Peyer's patch (tissue), 4 donors: ENCODE measurements at regions not wholly inside any gene's neighbourhood (a gene's known extent, or its start where the extent isn't known, plus 50 kb on each side); places are given as distances from the start of the nearest gene placed in this dataset.
A peak's percentile ranks its signal among the peaks of the same experiment; 100 is the strongest.

Experiments
- POLR2A ChIP-seq, 2 donors: fragments of 450-650 bp; IDR thresholded peaks; one replicate each; pipeline ENCODE4 v1.5.1; 2017; ENCODE audit warnings: antibody characterized with exemption in 2 of 2, mild to moderate bottlenecking in 2 of 2, moderate library complexity in 2 of 2
- TF ChIP-seq, protein P1 (sequence below), 6 experiments: fragments of 450-650 bp in 4 of 6; fragments of 200-600 bp in 2 of 6; sonication (generic) in 1 of 6; IDR thresholded peaks; one replicate each; pipeline ENCODE4 v1.5.1; 2017 to 2019; ENCODE audit warnings: antibody characterized with exemption in 6 of 6, mild to moderate bottlenecking in 3 of 6, moderate library complexity in 1 of 6

DNA sequence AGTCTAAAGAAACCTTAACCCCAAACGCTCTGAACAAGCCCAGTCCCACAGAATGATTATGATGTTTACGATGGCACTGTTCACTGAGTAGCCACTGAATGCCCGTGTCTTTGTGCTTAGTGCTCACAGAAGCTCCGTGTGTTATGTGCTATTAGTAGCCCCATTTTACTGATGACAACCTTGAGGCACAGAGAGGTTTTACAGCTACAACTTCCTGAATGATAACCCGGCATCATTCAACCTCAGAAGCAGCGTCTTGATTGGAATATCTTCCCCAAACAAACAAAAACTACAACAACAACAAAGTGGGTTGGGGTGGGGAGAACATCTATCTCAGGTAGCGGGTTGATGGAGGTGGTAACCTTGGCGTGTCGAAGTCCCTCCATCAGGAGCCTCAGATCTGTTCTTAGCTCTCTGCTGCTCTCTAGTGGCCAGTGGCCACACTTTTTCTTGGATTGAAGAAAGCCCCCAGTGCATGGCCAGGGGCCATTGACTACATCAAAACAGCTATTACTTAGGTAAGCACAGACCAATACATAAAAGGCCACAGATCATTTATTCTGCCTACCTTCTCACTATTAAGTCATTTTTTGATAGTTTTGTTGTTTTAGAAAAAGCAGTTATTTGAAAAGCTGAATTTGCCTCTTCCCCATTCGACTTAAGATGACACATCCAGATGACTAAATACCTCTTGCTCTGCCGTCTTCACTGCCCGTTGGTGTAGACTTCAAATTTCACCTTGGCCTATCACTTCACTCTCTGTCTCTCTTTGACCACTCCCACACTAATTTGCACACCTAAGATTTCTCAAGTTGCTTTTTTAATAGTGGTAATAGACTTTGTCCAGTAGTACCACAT lies 376.9 kb downstream of the GALC start:
- TF ChIP-seq, protein P1, sequence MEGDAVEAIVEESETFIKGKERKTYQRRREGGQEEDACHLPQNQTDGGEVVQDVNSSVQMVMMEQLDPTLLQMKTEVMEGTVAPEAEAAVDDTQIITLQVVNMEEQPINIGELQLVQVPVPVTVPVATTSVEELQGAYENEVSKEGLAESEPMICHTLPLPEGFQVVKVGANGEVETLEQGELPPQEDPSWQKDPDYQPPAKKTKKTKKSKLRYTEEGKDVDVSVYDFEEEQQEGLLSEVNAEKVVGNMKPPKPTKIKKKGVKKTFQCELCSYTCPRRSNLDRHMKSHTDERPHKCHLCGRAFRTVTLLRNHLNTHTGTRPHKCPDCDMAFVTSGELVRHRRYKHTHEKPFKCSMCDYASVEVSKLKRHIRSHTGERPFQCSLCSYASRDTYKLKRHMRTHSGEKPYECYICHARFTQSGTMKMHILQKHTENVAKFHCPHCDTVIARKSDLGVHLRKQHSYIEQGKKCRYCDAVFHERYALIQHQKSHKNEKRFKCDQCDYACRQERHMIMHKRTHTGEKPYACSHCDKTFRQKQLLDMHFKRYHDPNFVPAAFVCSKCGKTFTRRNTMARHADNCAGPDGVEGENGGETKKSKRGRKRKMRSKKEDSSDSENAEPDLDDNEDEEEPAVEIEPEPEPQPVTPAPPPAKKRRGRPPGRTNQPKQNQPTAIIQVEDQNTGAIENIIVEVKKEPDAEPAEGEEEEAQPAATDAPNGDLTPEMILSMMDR (IDR thresholded peaks at IDR 0.05), result peak in 5 of 6 experiments; percentile 15 to 28 (median 23)
- no peak for TF ChIP-seq POLR2A (IDR thresholded peaks at IDR 0.05)
